ENCODE measurements at regions not wholly inside any gene's neighbourhood (a gene's known extent, or its start where the extent isn't known, plus 50 kb on each side); places are given as distances from the start of the nearest gene placed in this dataset.

GRCh38 chr5:33046091-33046490 is 335.0 kb downstream of the NPR3 start:
- TF ChIP-seq CTCF (IDR thresholded peaks at IDR 0.05; ENCODE audit: low read depth, low read length) (no peak), EZH2phosphoT487 (IDR thresholded peaks at IDR 0.05; ENCODE audit: low read depth) (no peak)
